22Rv1 (cell line): ENCODE measurements at regions not wholly inside any gene's neighbourhood (a gene's known extent, or its start where the extent isn't known, plus 50 kb on each side); places are given as distances from the start of the nearest gene placed in this dataset.

ENCODE experiments used
- CTCF ChIP-seq: fragments of 450-650 bp; IDR thresholded peaks from 2 replicates; pipeline ENCODE4 v1.5.1; 2017; ENCODE audit warnings: mild to moderate bottlenecking
- ZFX ChIP-seq: fragments of 450-650 bp; IDR thresholded peaks from 2 replicates; pipeline ENCODE4 v1.6.1; 2017; ENCODE audit warnings: antibody characterized with exemption, borderline replicate concordance

- TF ChIP-seq CTCF (no peak), ZFX (no peak)
Measured at GRCh38 chr10:121005948-121006587, 154.9 kb downstream of the WDR11 start.
